ENCODE measurements at regions not wholly inside any gene's neighbourhood (a gene's known extent, or its start where the extent isn't known, plus 50 kb on each side); places are given as distances from the start of the nearest gene placed in this dataset.

- intact Hi-C loops (cut with DNase I): no loop called here
- H3K9me3 ChIP-seq (ENCODE audit: control insufficient read depth in 2 of 3, insufficient read depth in 1 of 3, low read length in 3 of 3): peaks cover 0 to 13% (median 4%) of the 10 kb centered on the region in 3 donors
- no peaks in the 10 kb centered on the region for H3K4me1 ChIP-seq (ENCODE audit: control insufficient read depth in 2 of 3, insufficient read depth in 2 of 3, low read depth in 1 of 3, low read length in 3 of 3)
- no peaks in the 10 kb centered on the region for H3K36me3 ChIP-seq (ENCODE audit: control insufficient read depth in 2 of 3, insufficient read depth in 3 of 3, low read length in 3 of 3)
- no peak overlapping the region for H3K27ac ChIP-seq (ENCODE audit: low read depth in 2 of 2, low read length in 2 of 2)
- no peak for DNase-seq
- TF ChIP-seq CTCF (IDR thresholded peaks at IDR 0.05; ENCODE audit: borderline replicate concordance, extremely low read depth, insufficient read depth): no peak
- no peaks in the 10 kb centered on the region for H3K27me3 ChIP-seq (ENCODE audit: control insufficient read depth, insufficient read depth, low read length)
- FAIRE-seq: no peak
- no peak overlapping the region for H3K4me3 ChIP-seq (ENCODE audit: low read length in 3 of 3)
- no peak overlapping the region for H3K9ac ChIP-seq (ENCODE audit: low read length in 3 of 3)
These were observed 113.6 kb upstream of the AVPR1A start for GRCh38 chr12:63264629-63265028.

GRCh38 chr12:63250486-63250885, 99.5 kb upstream of the AVPR1A start:
- Histone ChIP-seq H3K4me3 (ENCODE audit: low read length in 3 of 3) (no peak overlapping the region), H3K36me3 (ENCODE audit: control insufficient read depth in 2 of 3, insufficient read depth in 3 of 3, low read length in 3 of 3) (no peaks in the 10 kb centered on the region), H3K4me1 (ENCODE audit: control insufficient read depth in 2 of 3, insufficient read depth in 2 of 3, low read depth in 1 of 3, low read length in 3 of 3) (no peaks in the 10 kb centered on the region), H3K9me3 (ENCODE audit: control insufficient read depth in 2 of 3, insufficient read depth in 1 of 3, low read length in 3 of 3) (no peaks in the 10 kb centered on the region), H3K27ac (ENCODE audit: low read depth in 2 of 2, low read length in 2 of 2) (no peak overlapping the region), H3K9ac (ENCODE audit: low read length in 3 of 3) (no peak overlapping the region), H3K27me3 (ENCODE audit: control insufficient read depth, insufficient read depth, low read length) (no peaks in the 10 kb centered on the region)
- DNase-seq (no peak), FAIRE-seq (no peak)
- TF ChIP-seq CTCF (IDR thresholded peaks at IDR 0.05; ENCODE audit: borderline replicate concordance, extremely low read depth, insufficient read depth): no peak
- intact Hi-C loops (cut with DNase I): no loop called here

GRCh38 chr12:63238892-63239291, 87.9 kb upstream of the AVPR1A start:
- no peak for TF ChIP-seq CTCF (IDR thresholded peaks at IDR 0.05; ENCODE audit: borderline replicate concordance, extremely low read depth, insufficient read depth)

GRCh38 chr12:63232896-63233295, 81.9 kb upstream of the AVPR1A start:
- Histone ChIP-seq H3K4me1 (ENCODE audit: control insufficient read depth in 2 of 3, insufficient read depth in 2 of 3, low read depth in 1 of 3, low read length in 3 of 3) (no peaks in the 10 kb centered on the region), H3K27me3 (ENCODE audit: control insufficient read depth, insufficient read depth, low read length) (no peaks in the 10 kb centered on the region), H3K36me3 (ENCODE audit: control insufficient read depth in 2 of 3, insufficient read depth in 3 of 3, low read length in 3 of 3) (no peaks in the 10 kb centered on the region), H3K4me3 (ENCODE audit: low read length in 3 of 3) (no peak overlapping the region), H3K9me3 (ENCODE audit: control insufficient read depth in 2 of 3, insufficient read depth in 1 of 3, low read length in 3 of 3) (no peaks in the 10 kb centered on the region), H3K27ac (ENCODE audit: low read depth in 2 of 2, low read length in 2 of 2) (no peak overlapping the region), H3K9ac (ENCODE audit: low read length in 3 of 3) (no peak overlapping the region)
- DNase-seq: no peak
- FAIRE-seq: no peak
- TF ChIP-seq CTCF (IDR thresholded peaks at IDR 0.05; ENCODE audit: borderline replicate concordance, extremely low read depth, insufficient read depth): no peak
- intact Hi-C loops (cut with DNase I): no loop called here

More at GRCh38 chr12:63238892-63239291, 87.9 kb upstream of the AVPR1A start:
- DNase-seq (no peak), FAIRE-seq (no peak)
- H3K9ac ChIP-seq (ENCODE audit: low read length in 3 of 3): no peak overlapping the region
- H3K4me1 ChIP-seq (ENCODE audit: control insufficient read depth in 2 of 3, insufficient read depth in 2 of 3, low read depth in 1 of 3, low read length in 3 of 3): no peaks in the 10 kb centered on the region
- H3K9me3 ChIP-seq (ENCODE audit: control insufficient read depth in 2 of 3, insufficient read depth in 1 of 3, low read length in 3 of 3): peaks cover 0 to 3% (median 0%) of the 10 kb centered on the region in 3 donors
- no peak overlapping the region for H3K4me3 ChIP-seq (ENCODE audit: low read length in 3 of 3)
- no peaks in the 10 kb centered on the region for H3K36me3 ChIP-seq (ENCODE audit: control insufficient read depth in 2 of 3, insufficient read depth in 3 of 3, low read length in 3 of 3)
- intact Hi-C loops (cut with DNase I): no loop called here
- H3K27ac ChIP-seq (ENCODE audit: low read depth in 2 of 2, low read length in 2 of 2): no peak overlapping the region
- H3K27me3 ChIP-seq (ENCODE audit: control insufficient read depth, insufficient read depth, low read length): no peaks in the 10 kb centered on the region

Data from kidney (tissue), 13 donors.